IMR-90 (cell line): ENCODE measurements at regions not wholly inside any gene's neighbourhood (a gene's known extent, or its start where the extent isn't known, plus 50 kb on each side); places are given as distances from the start of the nearest gene placed in this dataset.

Source experiments
- ATAC-seq: fragments of 200-7000 bp; cut with Tn5 transposase; 2 replicates; pipeline ENCODE4 v1.9.1; 2020; ENCODE audit warnings: low read depth, mild to moderate bottlenecking, moderate library complexity
- BruUV-seq: library from RNA; stranded (reverse); fragments of 400-500 nt; replicated peaks from 2 replicates; lab custom pipeline; 2021; lab: Mats Ljungman, UMichigan
- CTCF ChIA-PET: fragments of 300-600 bp; formaldehyde crosslinking; extraction: SDS; loops from one replicate; lab custom pipeline; 2021; ENCODE audit warnings: antibody characterized with exemption; lab: Yijun Ruan, JAX
- POLR2A ChIA-PET: fragments of 300-600 bp; sonication (Branson Sonifier 250); formaldehyde crosslinking; loops from one replicate; lab custom pipeline; 2022; ENCODE audit warnings: antibody characterized with exemption; ENCODE audit not compliant: unreplicated experiment; lab: Charles Lee
- DNase-seq: peaks from one replicate; pipeline ENCODE4 v3.0.0; 2013
- H2AFZ ChIP-seq: replicated peaks from 2 replicates; pipeline ENCODE3; 2013; ENCODE audit warnings: low read length, mild to moderate bottlenecking; ENCODE audit not compliant: poor library complexity
- H2AK5ac ChIP-seq: 2 replicates; pipeline ENCODE4 v1.6.1; 2013; ENCODE audit warnings: low read depth, low read length, inconsistent platforms
- H2AK9ac ChIP-seq: replicated peaks from 2 replicates; pipeline ENCODE3; 2013; ENCODE audit warnings: mild to moderate bottlenecking, low read depth, low read length, moderate library complexity; ENCODE audit not compliant: poor library complexity
- H2BK120ac ChIP-seq: 2 replicates; pipeline ENCODE4 v1.6.1; 2013; ENCODE audit warnings: low read depth, low read length, inconsistent platforms
- H2BK15ac ChIP-seq: 3 replicates; pipeline ENCODE4 v1.6.1; 2013; ENCODE audit warnings: low read depth, low read length, inconsistent platforms
- H2BK20ac ChIP-seq: 2 replicates; pipeline ENCODE4 v1.6.1; 2013; ENCODE audit warnings: low read depth, mild to moderate bottlenecking, inconsistent platforms, low read length, moderate library complexity
- H2BK5ac ChIP-seq: 2 replicates; pipeline ENCODE4 v1.6.1; 2013; ENCODE audit warnings: mild to moderate bottlenecking, low read depth, low read length, inconsistent platforms; ENCODE audit not compliant: poor library complexity, severe bottlenecking
- H3K14ac ChIP-seq: replicated peaks from 2 replicates; pipeline ENCODE4 v1.6.1; 2013; ENCODE audit warnings: low read depth, low read length, inconsistent platforms
- H3K18ac ChIP-seq: 2 replicates; pipeline ENCODE4 v1.6.1; 2013; ENCODE audit warnings: low read depth, low read length, control low read depth
- H3K23ac ChIP-seq: 2 replicates; pipeline ENCODE4 v1.6.1; 2013; ENCODE audit warnings: low read depth, low read length, inconsistent platforms
- H3K27ac ChIP-seq: 2 replicates; pipeline ENCODE4 v1.5.1; 2013; ENCODE audit warnings: mild to moderate bottlenecking, control low read depth, low read length; ENCODE audit not compliant: insufficient read depth
- H3K27me3 ChIP-seq: 2 replicates; pipeline ENCODE4 v1.6.1; 2013; ENCODE audit warnings: low read length; ENCODE audit not compliant: control insufficient read depth, insufficient read depth
- H3K36me3 ChIP-seq: 2 replicates; pipeline ENCODE4 v1.6.1; 2013; ENCODE audit warnings: low read length, mixed read lengths; ENCODE audit not compliant: control insufficient read depth, insufficient read depth
- H3K4ac ChIP-seq: 2 replicates; pipeline ENCODE4 v1.6.1; 2013; ENCODE audit warnings: low read depth, low read length, inconsistent platforms
- H3K4me1 ChIP-seq: 2 replicates; pipeline ENCODE4 v1.6.1; 2013; ENCODE audit warnings: low read length, mixed read lengths; ENCODE audit not compliant: control insufficient read depth, insufficient read depth
- H3K4me2 ChIP-seq: 2 replicates; pipeline ENCODE4 v1.6.1; 2013; ENCODE audit warnings: low read depth, mild to moderate bottlenecking, control low read depth, low read length, moderate library complexity
- H3K4me3 ChIP-seq: 2 replicates; pipeline ENCODE4 v1.5.1; 2013; ENCODE audit warnings: low read depth, mild to moderate bottlenecking, control low read depth, low read length, moderate library complexity; ENCODE audit not compliant: insufficient read depth
- H3K56ac ChIP-seq: 2 replicates; pipeline ENCODE4 v1.6.1; 2013; ENCODE audit warnings: low read length, inconsistent platforms; ENCODE audit not compliant: insufficient read depth; ENCODE audit errors: extremely low read depth
- H3K79me1 ChIP-seq, 2 experiments: 2 replicates each; pipeline ENCODE4 v1.6.1; 2013; ENCODE audit warnings: low read length in 2 of 2, inconsistent platforms in 1 of 2, low read depth in 1 of 2
- H3K9ac ChIP-seq: 2 replicates; pipeline ENCODE4 v1.6.1; 2013; ENCODE audit warnings: low read depth, low read length, control low read depth
- H3K9me1 ChIP-seq: 2 replicates; pipeline ENCODE4 v1.6.1; 2013; ENCODE audit warnings: low read length, inconsistent platforms; ENCODE audit not compliant: insufficient read depth
- H3K9me3 ChIP-seq: 2 replicates; pipeline ENCODE4 v1.6.1; 2013; ENCODE audit warnings: low read length; ENCODE audit not compliant: control insufficient read depth, insufficient read depth
- H4K20me1 ChIP-seq: 2 replicates; pipeline ENCODE4 v1.6.1; 2013; ENCODE audit warnings: low read length, inconsistent platforms; ENCODE audit not compliant: insufficient read depth
- H4K5ac ChIP-seq: 2 replicates; pipeline ENCODE4 v1.6.1; 2013; ENCODE audit warnings: mild to moderate bottlenecking, low read depth, low read length, control low read depth
- H4K8ac ChIP-seq, 2 experiments: 2 replicates each; pipeline ENCODE4 v1.6.1; 2013; ENCODE audit warnings: low read depth in 2 of 2, low read length in 2 of 2, control low read depth in 1 of 2, inconsistent platforms in 1 of 2
- H4K91ac ChIP-seq: 2 replicates; pipeline ENCODE4 v1.6.1; 2013; ENCODE audit warnings: low read depth, low read length, inconsistent platforms; ENCODE audit not compliant: insufficient read depth
- BHLHE40 ChIP-seq: fragments of 150-350 bp; IDR thresholded peaks from 2 replicates; pipeline ENCODE4 v1.6.1; 2016; ENCODE audit warnings: mild to moderate bottlenecking, low read depth, low read length
- CEBPB ChIP-seq: IDR thresholded peaks from 2 replicates; pipeline ENCODE4 v1.6.1; 2012; ENCODE audit warnings: low read depth, low read length, improper control_type of control experiment
- CHD1 ChIP-seq: IDR thresholded peaks from 2 replicates; pipeline ENCODE4 v1.6.1; 2012; ENCODE audit warnings: low read depth, low read length, improper control_type of control experiment
- MAFK ChIP-seq: IDR thresholded peaks from 2 replicates; pipeline ENCODE4 v1.6.1; 2012; ENCODE audit warnings: low read depth, low read length, improper control_type of control experiment
- MAZ ChIP-seq: IDR thresholded peaks from 2 replicates; pipeline ENCODE4 v1.6.1; 2012; ENCODE audit warnings: low read depth, mild to moderate bottlenecking, low read length, improper control_type of control experiment, moderate library complexity, borderline replicate concordance
- MXI1 ChIP-seq: IDR thresholded peaks from 2 replicates; pipeline ENCODE4 v1.6.1; 2012; ENCODE audit warnings: low read depth, mild to moderate bottlenecking, low read length, moderate library complexity, borderline replicate concordance
- NFE2L2 ChIP-seq: fragments of 150-350 bp; IDR thresholded peaks from 2 replicates; pipeline ENCODE4 v1.6.1; 2016; ENCODE audit warnings: low read depth, mild to moderate bottlenecking, low read length
- POLR2A ChIP-seq: IDR thresholded peaks from 2 replicates; pipeline ENCODE4 v1.6.1; 2012; ENCODE audit warnings: mild to moderate bottlenecking, low read depth, low read length
- RAD21 ChIP-seq: IDR thresholded peaks from 2 replicates; pipeline ENCODE4 v1.6.1; 2012; ENCODE audit warnings: low read length, improper control_type of control experiment
- RCOR1 ChIP-seq: IDR thresholded peaks from 2 replicates; pipeline ENCODE4 v1.6.1; 2012; ENCODE audit warnings: mild to moderate bottlenecking, low read length, improper control_type of control experiment; ENCODE audit not compliant: insufficient replicate concordance
- RFX5 ChIP-seq: IDR thresholded peaks from 2 replicates; pipeline ENCODE4 v1.8.0; 2012; ENCODE audit warnings: low read depth, mild to moderate bottlenecking, low read length, moderate library complexity
- SMC3 ChIP-seq: fragments of 150-350 bp; IDR thresholded peaks from 2 replicates; pipeline ENCODE4 v1.6.1; 2016; ENCODE audit warnings: low read depth, mild to moderate bottlenecking, antibody characterized with exemption, low read length, moderate library complexity
- WGBS, 2 experiments: methylation state at CpG; one replicate each; pipeline versions ENCODE4 v1.1.5 to v1.1.7; 2013; ENCODE audit warnings: missing lambda C conversion rate in 2 of 2; ENCODE audit not compliant: insufficient read length in 1 of 2; ENCODE audit errors: extremely low coverage in 2 of 2; 5-methylcytosine and 5-hydroxymethylcytosine counted together
- dilution Hi-C: fragments of 300-500 bp; cut with HindIII; formaldehyde crosslinking; loops from one replicate; pipeline ENCODE4 v1.14.3; 2018; ENCODE audit warnings: low sequenced_read_pairs; ENCODE audit not compliant: unreplicated experiment
- in situ Hi-C: fragments of 300-500 bp; cut with MboI; formaldehyde crosslinking; loops from 3 replicates; pipeline ENCODE4 v1.14.3; 2019; ENCODE audit warnings: low sequenced_read_pairs, inconsistent platforms, mixed read lengths
- intact Hi-C: fragments of 100-400 bp; cut with micrococcal nuclease; formaldehyde crosslinking; loops from 2 replicates; pipeline ENCODE4 v1.10.0; 2022
- TF ChIP-seq, protein P1 (sequence below): conservative IDR thresholded peaks from 2 replicates; pipeline ENCODE4 v1.5.1; 2012; ENCODE audit warnings: mild to moderate bottlenecking, low read depth, low read length, improper control_type of control experiment
- TF ChIP-seq, protein P2 (sequence below): fragments of 150-350 bp; IDR thresholded peaks from 2 replicates; pipeline ENCODE4 v1.6.1; 2016; ENCODE audit warnings: low read depth, mild to moderate bottlenecking, low read length, moderate library complexity, borderline replicate concordance
- TF ChIP-seq, protein P3 (sequence below): fragments of 150-350 bp; IDR thresholded peaks from 2 replicates; pipeline ENCODE4 v1.6.1; 2017; ENCODE audit warnings: mild to moderate bottlenecking, antibody characterized with exemption, low read length, low read depth

DNA sequence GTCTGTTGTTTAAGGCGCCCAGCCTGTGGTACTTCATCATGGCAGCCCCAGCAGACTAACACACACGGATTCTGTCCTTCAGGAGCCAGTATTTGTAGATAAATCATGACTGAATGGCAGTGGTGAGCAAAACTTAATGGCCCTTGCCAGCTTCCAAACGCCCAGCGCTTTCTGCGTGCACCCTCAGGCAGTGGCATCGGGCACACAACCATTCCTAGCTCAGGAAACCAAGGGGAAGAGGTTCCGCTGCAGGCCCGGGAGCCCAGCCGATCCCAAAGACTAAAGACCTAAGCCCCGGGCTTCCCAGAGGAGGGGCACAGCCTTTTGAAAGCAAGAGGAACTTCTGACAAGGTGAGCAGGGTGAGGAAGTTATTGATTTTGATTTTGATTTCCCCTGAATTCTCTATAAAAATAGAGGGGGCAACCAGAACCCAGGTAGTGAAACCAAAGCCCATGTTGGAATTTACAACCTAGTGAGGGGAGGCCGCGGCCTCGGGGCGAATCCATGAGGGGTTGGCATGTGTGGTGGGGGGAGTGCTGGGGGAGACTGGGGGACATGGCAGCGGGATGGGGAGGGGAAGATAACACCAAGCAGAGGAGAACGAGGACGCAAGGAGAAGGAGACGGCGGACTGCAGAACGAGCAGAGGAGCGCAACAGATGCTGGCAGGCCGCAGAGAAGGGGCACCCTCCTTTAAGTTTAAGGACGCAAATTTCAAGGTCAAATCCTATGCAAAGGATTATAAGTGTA, 79.9 kb upstream of the SEPTIN5 start:
- no peaks in the 10 kb centered on the region for H3K4me1 ChIP-seq
- H3K4ac ChIP-seq, result no peak overlapping the region
- no peak overlapping the region for H3K4me2 ChIP-seq
- H2BK20ac ChIP-seq, result no peak overlapping the region
- H3K23ac ChIP-seq, result no peak overlapping the region
- H3K27ac ChIP-seq, result no peak overlapping the region
- no peak overlapping the region for H3K56ac ChIP-seq
- H2AK9ac ChIP-seq, result no peak overlapping the region
- H3K9me1 ChIP-seq, result no peaks in the 10 kb centered on the region
- H3K79me1 ChIP-seq, result no peaks in the 10 kb centered on the region
- H2BK15ac ChIP-seq, result no peak overlapping the region
- intact Hi-C loops, result loop anchor here (5.0 kb wide), 1 partner anchor 157 kb away; the partner anchor contains the start of genes CDC45 and UFD1
- H2AK5ac ChIP-seq, result no peak overlapping the region
- H2BK5ac ChIP-seq, result no peak overlapping the region
- no peak overlapping the region for H3K14ac ChIP-seq
- 0 out of 2 replicates have a peak, but pooled peaks cover 3% of the 10 kb centered on the region for H4K20me1 ChIP-seq
- dilution Hi-C loops, result no loop called here
- no peak for DNase-seq
- H4K5ac ChIP-seq, result no peak overlapping the region
- ATAC-seq, result no peak
- H3K4me3 ChIP-seq, result no peak overlapping the region
- POLR2A ChIA-PET, result no interaction called here
- TF ChIP-seq RAD21, result no peak
- no peak for TF ChIP-seq RFX5
- TF ChIP-seq, protein P1, sequence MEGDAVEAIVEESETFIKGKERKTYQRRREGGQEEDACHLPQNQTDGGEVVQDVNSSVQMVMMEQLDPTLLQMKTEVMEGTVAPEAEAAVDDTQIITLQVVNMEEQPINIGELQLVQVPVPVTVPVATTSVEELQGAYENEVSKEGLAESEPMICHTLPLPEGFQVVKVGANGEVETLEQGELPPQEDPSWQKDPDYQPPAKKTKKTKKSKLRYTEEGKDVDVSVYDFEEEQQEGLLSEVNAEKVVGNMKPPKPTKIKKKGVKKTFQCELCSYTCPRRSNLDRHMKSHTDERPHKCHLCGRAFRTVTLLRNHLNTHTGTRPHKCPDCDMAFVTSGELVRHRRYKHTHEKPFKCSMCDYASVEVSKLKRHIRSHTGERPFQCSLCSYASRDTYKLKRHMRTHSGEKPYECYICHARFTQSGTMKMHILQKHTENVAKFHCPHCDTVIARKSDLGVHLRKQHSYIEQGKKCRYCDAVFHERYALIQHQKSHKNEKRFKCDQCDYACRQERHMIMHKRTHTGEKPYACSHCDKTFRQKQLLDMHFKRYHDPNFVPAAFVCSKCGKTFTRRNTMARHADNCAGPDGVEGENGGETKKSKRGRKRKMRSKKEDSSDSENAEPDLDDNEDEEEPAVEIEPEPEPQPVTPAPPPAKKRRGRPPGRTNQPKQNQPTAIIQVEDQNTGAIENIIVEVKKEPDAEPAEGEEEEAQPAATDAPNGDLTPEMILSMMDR, result no peak
- TF ChIP-seq, protein P2, sequence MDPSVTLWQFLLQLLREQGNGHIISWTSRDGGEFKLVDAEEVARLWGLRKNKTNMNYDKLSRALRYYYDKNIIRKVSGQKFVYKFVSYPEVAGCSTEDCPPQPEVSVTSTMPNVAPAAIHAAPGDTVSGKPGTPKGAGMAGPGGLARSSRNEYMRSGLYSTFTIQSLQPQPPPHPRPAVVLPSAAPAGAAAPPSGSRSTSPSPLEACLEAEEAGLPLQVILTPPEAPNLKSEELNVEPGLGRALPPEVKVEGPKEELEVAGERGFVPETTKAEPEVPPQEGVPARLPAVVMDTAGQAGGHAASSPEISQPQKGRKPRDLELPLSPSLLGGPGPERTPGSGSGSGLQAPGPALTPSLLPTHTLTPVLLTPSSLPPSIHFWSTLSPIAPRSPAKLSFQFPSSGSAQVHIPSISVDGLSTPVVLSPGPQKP, result no peak
- no peak for TF ChIP-seq BHLHE40
- no peak for TF ChIP-seq MXI1
- TF ChIP-seq, protein P3, sequence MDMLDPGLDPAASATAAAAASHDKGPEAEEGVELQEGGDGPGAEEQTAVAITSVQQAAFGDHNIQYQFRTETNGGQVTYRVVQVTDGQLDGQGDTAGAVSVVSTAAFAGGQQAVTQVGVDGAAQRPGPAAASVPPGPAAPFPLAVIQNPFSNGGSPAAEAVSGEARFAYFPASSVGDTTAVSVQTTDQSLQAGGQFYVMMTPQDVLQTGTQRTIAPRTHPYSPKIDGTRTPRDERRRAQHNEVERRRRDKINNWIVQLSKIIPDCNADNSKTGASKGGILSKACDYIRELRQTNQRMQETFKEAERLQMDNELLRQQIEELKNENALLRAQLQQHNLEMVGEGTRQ, result no peak
- no peak for TF ChIP-seq CEBPB
- no peak for TF ChIP-seq MAZ
- no peak for TF ChIP-seq SMC3
- no peak for TF ChIP-seq POLR2A
- no peak for TF ChIP-seq MAFK
- no peak for TF ChIP-seq RCOR1
- TF ChIP-seq NFE2L2, result no peak
- no peak for TF ChIP-seq CHD1
- WGBS, 2 experiments, result 81% methylated on average over 16 of the region's 23 CpGs; no CpG with 5 or more reads in 1 of the 2 experiments
- H3K18ac ChIP-seq, result no peak overlapping the region
- H3K9me3 ChIP-seq, result no peaks in the 10 kb centered on the region
- no peak overlapping the region for H4K91ac ChIP-seq
- CTCF ChIA-PET, result no interaction called here
- H3K36me3 ChIP-seq, result no peaks in the 10 kb centered on the region
- no peak overlapping the region for H2AFZ ChIP-seq
- no peak overlapping the region for H3K9ac ChIP-seq
- BruUV-seq, result no TSS peak
- H3K27me3 ChIP-seq, result peaks cover 24% of the 10 kb centered on the region
- in situ Hi-C loops, result no loop called here
- no peak overlapping the region for H2BK120ac ChIP-seq
- no peak overlapping the region for H4K8ac ChIP-seq
